ENCODE measurements at regions not wholly inside any gene's neighbourhood (a gene's known extent, or its start where the extent isn't known, plus 50 kb on each side); places are given as distances from the start of the nearest gene placed in this dataset.

GRCh38 chr14:86015511-86015910, 485.6 kb downstream of the FLRT2 start:
- BruUV-seq (replicated peaks), result no TSS peak
- H3K27ac ChIP-seq (ENCODE audit: low read length), result no peak overlapping the region
- H3K36me3 ChIP-seq (ENCODE audit: control insufficient read depth, insufficient read depth, low read length), result no peaks in the 10 kb centered on the region
- H3K4me3 ChIP-seq (ENCODE audit: low read depth in 2 of 2, low read length in 2 of 2), result no peak overlapping the region
- no peaks in the 10 kb centered on the region for H3K27me3 ChIP-seq (ENCODE audit: control insufficient read depth, insufficient read depth, low read length)
- intact Hi-C loops (cut with micrococcal nuclease; ENCODE audit: unreplicated experiment) (no loop called here), in situ Hi-C loops (cut with HindIII; ENCODE audit: low pct_unique_long_range_greater_than_20kb, low sequenced_read_pairs) (no loop called here)
- H3K9me3 ChIP-seq (ENCODE audit: control insufficient read depth, insufficient read depth, low read depth, low read length), result no peaks in the 10 kb centered on the region
- ChIA-PET CTCF (no interaction called here), POLR2A (no interaction called here)
- no peaks in the 10 kb centered on the region for H3K4me1 ChIP-seq (ENCODE audit: control insufficient read depth, insufficient read depth, low read length)
- TF ChIP-seq REST (IDR thresholded peaks at IDR 0.05; ENCODE audit: insufficient read depth in 1 of 2, low read depth in 2 of 2, low read length in 1 of 2), result no peak
- TF ChIP-seq SIN3A (IDR thresholded peaks at IDR 0.05; ENCODE audit: borderline replicate concordance, insufficient read depth, low read depth, low read length), result no peak
- no peak for TF ChIP-seq CTCF (IDR thresholded peaks at IDR 0.05)
- TF ChIP-seq POLR2AphosphoS5 (IDR thresholded peaks at IDR 0.05; ENCODE audit: low read depth, low read length), result no peak
- TF ChIP-seq TCF7L2 (IDR thresholded peaks at IDR 0.05; ENCODE audit: low read depth, low read length), result no peak
- DNase-seq (ENCODE audit: low read depth, low spot score) (no peak), ATAC-seq (no peak)

- intact Hi-C loops (cut with micrococcal nuclease; ENCODE audit: unreplicated experiment) (no loop called here), in situ Hi-C loops (cut with HindIII; ENCODE audit: low pct_unique_long_range_greater_than_20kb, low sequenced_read_pairs) (no loop called here)
- ChIA-PET POLR2A (no interaction called here), CTCF (no interaction called here)
- Histone ChIP-seq H3K4me3 (ENCODE audit: low read depth in 2 of 2, low read length in 2 of 2) (no peak overlapping the region), H3K36me3 (ENCODE audit: control insufficient read depth, insufficient read depth, low read length) (no peaks in the 10 kb centered on the region), H3K27me3 (ENCODE audit: control insufficient read depth, insufficient read depth, low read length) (no peaks in the 10 kb centered on the region), H3K27ac (ENCODE audit: low read length) (no peak overlapping the region), H3K9me3 (ENCODE audit: control insufficient read depth, insufficient read depth, low read depth, low read length) (no peaks in the 10 kb centered on the region), H3K4me1 (ENCODE audit: control insufficient read depth, insufficient read depth, low read length) (no peaks in the 10 kb centered on the region)
- ATAC-seq, result no peak
- DNase-seq (ENCODE audit: low read depth, low spot score), result no peak
- no peak for TF ChIP-seq SIN3A (IDR thresholded peaks at IDR 0.05; ENCODE audit: borderline replicate concordance, insufficient read depth, low read depth, low read length)
- TF ChIP-seq POLR2AphosphoS5 (IDR thresholded peaks at IDR 0.05; ENCODE audit: low read depth, low read length), result no peak
- TF ChIP-seq TCF7L2 (IDR thresholded peaks at IDR 0.05; ENCODE audit: low read depth, low read length), result no peak
- no peak for TF ChIP-seq CTCF (IDR thresholded peaks at IDR 0.05)
- TF ChIP-seq REST (IDR thresholded peaks at IDR 0.05; ENCODE audit: insufficient read depth in 1 of 2, low read depth in 2 of 2, low read length in 1 of 2), result no peak
- BruUV-seq (replicated peaks), result no TSS peak
Observed at GRCh38 chr14:86013641-86014040, 483.7 kb downstream of the FLRT2 start.

Measured in Panc1 (cell line).